ENCODE measurements at regions not wholly inside any gene's neighbourhood (a gene's known extent, or its start where the extent isn't known, plus 50 kb on each side); places are given as distances from the start of the nearest gene placed in this dataset.

DNA sequence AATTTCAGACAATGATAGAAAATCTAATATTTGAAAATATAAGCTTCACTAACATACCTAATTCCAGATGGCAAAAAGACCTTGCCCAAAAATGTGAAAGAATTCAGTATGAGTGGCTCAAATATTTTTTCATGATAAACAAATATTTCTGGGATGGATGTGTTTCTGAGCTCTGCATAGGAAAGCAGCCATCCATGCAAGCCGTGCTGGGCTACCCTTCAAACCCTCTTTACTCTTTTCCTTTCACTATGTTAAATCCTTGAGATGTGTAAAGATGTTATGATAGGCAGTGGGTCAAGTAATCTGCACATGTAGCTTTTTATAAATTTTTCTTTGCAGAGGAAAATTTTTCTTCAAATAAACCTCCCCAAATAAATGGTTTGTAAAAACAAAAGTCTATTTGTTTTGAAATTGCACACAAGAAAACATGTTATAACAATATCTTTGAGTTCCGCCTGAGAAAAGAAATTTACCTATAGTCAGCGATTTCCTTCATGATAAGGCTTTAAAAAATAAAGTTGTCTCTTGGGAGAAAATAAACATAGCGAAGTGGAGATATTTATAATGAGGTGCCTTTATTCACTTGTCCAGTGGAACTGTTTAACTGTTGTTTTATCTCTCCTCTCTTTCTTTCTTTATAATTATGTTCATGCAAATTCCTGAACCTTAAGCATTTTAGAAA, 154.3 kb upstream of the PITX1 start:
- Histone ChIP-seq H3K27me3 (ENCODE audit: control insufficient read depth, insufficient read depth, low read length) (peaks cover 11% of the 10 kb centered on the region), H3K36me3 (ENCODE audit: control insufficient read depth, insufficient read depth, low read length) (no peaks in the 10 kb centered on the region), H3K4me3 (ENCODE audit: low read length) (no peak overlapping the region), H3K9me3 (ENCODE audit: control insufficient read depth, insufficient read depth, low read length) (no peaks in the 10 kb centered on the region), H3K4me1 (ENCODE audit: control insufficient read depth, insufficient read depth, low read length) (peaks cover 10% of the 10 kb centered on the region), H3K27ac (ENCODE audit: low read length) (no peak overlapping the region)
- no CpG with 5 or more reads among the region's 4 CpGs for WGBS (ENCODE audit: insufficient coverage)
- Mint-ChIP-seq H3K9me3 (no peaks in the 10 kb centered on the region), H3K4me3 (no peak overlapping the region), H3K36me3 (no peaks in the 10 kb centered on the region), H3K27ac (no peak overlapping the region), H3K27me3 (ENCODE audit: low read depth in 2 of 2) (peaks cover 25 to 26% of the 10 kb centered on the region in 2 donors), H3K4me1 (peaks cover 4 to 10% of the 10 kb centered on the region in 2 donors)
- ATAC-seq: no peak
- TF ChIP-seq, protein P1, sequence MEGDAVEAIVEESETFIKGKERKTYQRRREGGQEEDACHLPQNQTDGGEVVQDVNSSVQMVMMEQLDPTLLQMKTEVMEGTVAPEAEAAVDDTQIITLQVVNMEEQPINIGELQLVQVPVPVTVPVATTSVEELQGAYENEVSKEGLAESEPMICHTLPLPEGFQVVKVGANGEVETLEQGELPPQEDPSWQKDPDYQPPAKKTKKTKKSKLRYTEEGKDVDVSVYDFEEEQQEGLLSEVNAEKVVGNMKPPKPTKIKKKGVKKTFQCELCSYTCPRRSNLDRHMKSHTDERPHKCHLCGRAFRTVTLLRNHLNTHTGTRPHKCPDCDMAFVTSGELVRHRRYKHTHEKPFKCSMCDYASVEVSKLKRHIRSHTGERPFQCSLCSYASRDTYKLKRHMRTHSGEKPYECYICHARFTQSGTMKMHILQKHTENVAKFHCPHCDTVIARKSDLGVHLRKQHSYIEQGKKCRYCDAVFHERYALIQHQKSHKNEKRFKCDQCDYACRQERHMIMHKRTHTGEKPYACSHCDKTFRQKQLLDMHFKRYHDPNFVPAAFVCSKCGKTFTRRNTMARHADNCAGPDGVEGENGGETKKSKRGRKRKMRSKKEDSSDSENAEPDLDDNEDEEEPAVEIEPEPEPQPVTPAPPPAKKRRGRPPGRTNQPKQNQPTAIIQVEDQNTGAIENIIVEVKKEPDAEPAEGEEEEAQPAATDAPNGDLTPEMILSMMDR (IDR thresholded peaks at IDR 0.05): no peak
- no peak for DNase-seq
- intact Hi-C loops (cut with micrococcal nuclease): no loop called here

DNA sequence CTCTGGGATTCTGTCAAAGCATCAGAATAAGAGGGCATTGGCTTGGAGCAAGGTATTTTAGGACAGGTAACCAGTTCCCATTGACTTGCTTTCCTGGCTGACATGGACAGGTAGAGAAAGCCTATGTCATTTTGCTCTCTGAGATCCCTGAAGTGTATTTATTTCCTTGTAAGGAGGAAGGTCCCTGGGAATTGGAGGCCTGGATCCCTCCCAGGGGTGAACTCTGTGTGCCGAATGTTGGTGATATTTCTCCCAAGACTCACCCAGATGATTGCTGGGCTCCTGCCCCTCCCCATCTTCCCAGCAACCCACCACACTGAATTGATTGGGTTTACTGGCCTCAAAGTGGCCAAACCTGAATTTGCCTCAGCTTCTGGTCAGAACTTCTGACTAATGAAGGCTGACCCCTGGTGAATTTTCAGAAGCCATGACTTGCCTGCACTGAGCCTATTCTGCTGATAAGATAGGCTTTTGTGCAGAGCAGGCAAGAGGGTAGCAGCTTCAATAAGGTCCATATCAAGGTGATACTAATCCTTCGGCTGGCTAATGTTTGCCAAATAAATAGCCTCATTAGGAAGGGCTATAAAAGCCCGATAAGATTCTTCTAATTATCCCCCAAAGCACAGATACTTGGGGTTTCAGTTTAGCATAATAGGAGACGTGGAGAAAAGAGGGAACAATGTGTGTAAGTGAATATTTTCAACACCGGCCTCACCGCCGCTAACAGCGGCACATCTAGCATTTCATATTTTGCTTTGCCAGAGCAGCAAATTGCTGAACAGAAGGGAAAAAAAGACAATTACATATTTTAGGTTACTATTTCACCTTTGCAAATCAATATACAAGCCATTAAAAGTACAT, 152.9 kb upstream of the PITX1 start:
- TF ChIP-seq, protein P1 (IDR thresholded peaks at IDR 0.05): no peak
- intact Hi-C loops (cut with micrococcal nuclease): no loop called here

DNA sequence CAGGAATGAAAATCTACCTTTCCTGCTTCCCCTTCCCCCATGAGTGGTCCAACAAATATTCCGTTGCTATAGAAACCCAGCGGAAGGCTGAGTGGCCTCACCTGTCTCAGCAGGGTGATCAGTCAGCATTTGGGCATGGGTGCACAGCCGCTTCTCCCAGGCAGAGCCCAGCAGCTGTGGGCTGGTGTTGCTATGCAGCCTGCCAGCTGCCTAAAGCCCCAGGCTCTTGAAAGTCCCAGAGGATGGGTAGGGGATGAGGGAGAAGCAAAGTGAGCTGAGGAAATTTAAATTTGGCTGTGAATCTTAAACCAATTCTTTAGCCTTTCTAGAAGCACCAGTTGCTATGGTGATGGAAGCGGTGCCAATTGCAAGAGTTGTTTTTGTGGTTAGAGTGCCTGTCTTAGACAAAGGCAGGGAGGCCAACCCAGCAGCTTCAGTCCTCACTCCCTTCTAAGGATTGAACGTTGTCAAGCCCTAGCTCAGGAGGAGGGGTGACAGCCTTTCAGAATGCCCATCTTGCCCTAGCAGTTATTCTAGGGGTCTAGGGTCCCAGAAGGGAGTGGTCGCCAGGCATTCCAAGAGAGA, 151.5 kb upstream of the PITX1 start:
- no peaks in the 10 kb centered on the region for H3K36me3 ChIP-seq (ENCODE audit: control insufficient read depth, insufficient read depth, low read length)
- no peak overlapping the region for H3K4me3 ChIP-seq (ENCODE audit: low read length)
- no peaks in the 10 kb centered on the region for H3K36me3 Mint-ChIP-seq
- H3K4me1 Mint-ChIP-seq: peaks cover under 1 to 2% of the 10 kb centered on the region in 2 donors
- peaks cover 12 to 14% of the 10 kb centered on the region in 2 donors for H3K27me3 Mint-ChIP-seq (ENCODE audit: low read depth in 2 of 2)
- ATAC-seq (no peak), DNase-seq (peak in 1 of 2 donors; percentile 46)
- TF ChIP-seq, protein P1 (IDR thresholded peaks at IDR 0.05): no peak
- peaks cover 2% of the 10 kb centered on the region for H3K27me3 ChIP-seq (ENCODE audit: control insufficient read depth, insufficient read depth, low read length)
- H3K9me3 ChIP-seq (ENCODE audit: control insufficient read depth, insufficient read depth, low read length): no peaks in the 10 kb centered on the region
- no peak overlapping the region for H3K27ac ChIP-seq (ENCODE audit: low read length)
- WGBS (ENCODE audit: insufficient coverage): 62% methylated on average over 6 of the region's 6 CpGs
- no peak overlapping the region for H3K27ac Mint-ChIP-seq
- H3K4me1 ChIP-seq (ENCODE audit: control insufficient read depth, insufficient read depth, low read length): no peaks in the 10 kb centered on the region
- no peak overlapping the region for H3K4me3 Mint-ChIP-seq
- intact Hi-C loops (cut with micrococcal nuclease): no loop called here
- H3K9me3 Mint-ChIP-seq: no peaks in the 10 kb centered on the region

More for the DNA sequence above, 152.9 kb upstream of the PITX1 start:
- Mint-ChIP-seq H3K4me3 (no peak overlapping the region), H3K36me3 (no peaks in the 10 kb centered on the region), H3K9me3 (no peaks in the 10 kb centered on the region), H3K27ac (no peak overlapping the region), H3K27me3 (ENCODE audit: low read depth in 2 of 2) (peaks cover 18 to 20% of the 10 kb centered on the region in 2 donors), H3K4me1 (peaks cover 4 to 10% of the 10 kb centered on the region in 2 donors)
- DNase-seq (no peak), ATAC-seq (no peak)
- 98% methylated on average over 6 of the region's 8 CpGs for WGBS (ENCODE audit: insufficient coverage)
- Histone ChIP-seq H3K9me3 (ENCODE audit: control insufficient read depth, insufficient read depth, low read length) (no peaks in the 10 kb centered on the region), H3K27ac (ENCODE audit: low read length) (no peak overlapping the region), H3K27me3 (ENCODE audit: control insufficient read depth, insufficient read depth, low read length) (peaks cover 11% of the 10 kb centered on the region), H3K4me3 (ENCODE audit: low read length) (no peak overlapping the region), H3K4me1 (ENCODE audit: control insufficient read depth, insufficient read depth, low read length) (peaks cover 10% of the 10 kb centered on the region), H3K36me3 (ENCODE audit: control insufficient read depth, insufficient read depth, low read length) (no peaks in the 10 kb centered on the region)
